OCI-LY1 (cell line): ENCODE measurements at regions not wholly inside any gene's neighbourhood (a gene's known extent, or its start where the extent isn't known, plus 50 kb on each side); places are given as distances from the start of the nearest gene placed in this dataset.

Experiments used
- H2AFZ ChIP-seq: fragments of 200-600 bp; sonication (generic), shearing (Covaris generic); 2 replicates; pipeline ENCODE4 v1.6.0; 2014; ENCODE audit warnings: antibody characterized with exemption, mild to moderate bottlenecking, low read length
- H3F3A ChIP-seq: fragments of 200-600 bp; sonication (generic), shearing (Covaris generic); 2 replicates; pipeline ENCODE4 v1.6.0; 2014; ENCODE audit warnings: mild to moderate bottlenecking, antibody characterized with exemption, low read length, moderate library complexity; ENCODE audit not compliant: insufficient read depth
- H3K27ac ChIP-seq: fragments of 200-600 bp; sonication (generic); 2 replicates; pipeline ENCODE4 v1.5.1; 2014; ENCODE audit warnings: low read length, mixed run types, mild to moderate bottlenecking, low read depth; ENCODE audit not compliant: poor library complexity, severe bottlenecking
- H3K27me3 ChIP-seq: fragments of 200-600 bp; sonication (generic); 2 replicates; pipeline ENCODE4 v1.6.0; 2014; ENCODE audit warnings: antibody characterized with exemption, mild to moderate bottlenecking, low read length, moderate library complexity; ENCODE audit not compliant: insufficient read depth
- H3K36me3 ChIP-seq: fragments of 200-600 bp; sonication (generic); 2 replicates; pipeline ENCODE4 v1.6.1; 2014; ENCODE audit warnings: mild to moderate bottlenecking, antibody characterized with exemption, low read length, moderate library complexity, mixed read lengths; ENCODE audit not compliant: insufficient read depth
- H3K4me1 ChIP-seq: fragments of 200-600 bp; sonication (generic); 2 replicates; pipeline ENCODE4 v1.5.1; 2014; ENCODE audit warnings: mild to moderate bottlenecking, low read length, moderate library complexity; ENCODE audit not compliant: insufficient read depth, severe bottlenecking
- H3K4me2 ChIP-seq: fragments of 200-600 bp; sonication (generic), shearing (Covaris generic); 2 replicates; pipeline ENCODE4 v1.6.1; 2014; ENCODE audit warnings: low read length
- H3K4me3 ChIP-seq: fragments of 200-600 bp; sonication (generic); 2 replicates; pipeline ENCODE4 v1.5.1; 2014; ENCODE audit warnings: low read length, low read depth, mild to moderate bottlenecking, mixed read lengths; ENCODE audit not compliant: poor library complexity, severe bottlenecking
- H3K79me2 ChIP-seq: fragments of 200-600 bp; shearing (Covaris generic); 2 replicates; pipeline ENCODE4 v1.6.1; 2016; ENCODE audit warnings: mixed run types, low read length, mixed read lengths; ENCODE audit not compliant: insufficient read depth
- H3K9ac ChIP-seq: fragments of 200-600 bp; sonication (generic), shearing (Covaris generic); 2 replicates; pipeline ENCODE4 v1.6.1; 2014; ENCODE audit warnings: mild to moderate bottlenecking, low read length, mixed read lengths
- H3K9me2 ChIP-seq: fragments of 200-600 bp; sonication (generic), shearing (Covaris generic); 2 replicates; pipeline ENCODE4 v1.6.1; 2014; ENCODE audit warnings: low read depth, mild to moderate bottlenecking, low read length, mixed read lengths
- H3K9me3 ChIP-seq: fragments of 200-600 bp; shearing (Covaris generic); 2 replicates; pipeline ENCODE4 v1.6.1; 2014; ENCODE audit warnings: low read length, mixed read lengths
- H4K20me1 ChIP-seq: fragments of 200-600 bp; sonication (generic), shearing (Covaris generic); 2 replicates; pipeline ENCODE4 v1.6.0; 2016; ENCODE audit warnings: mild to moderate bottlenecking, low read length; ENCODE audit not compliant: insufficient read depth
- EZH2 ChIP-seq: fragments of 200-600 bp; sonication (generic), shearing (Covaris generic); IDR thresholded peaks from 2 replicates; pipeline ENCODE4 v1.8.0; 2017; ENCODE audit warnings: borderline replicate concordance, mixed run types, mild to moderate bottlenecking, antibody characterized with exemption, low read length, moderate library complexity, mixed read lengths
- TF ChIP-seq, protein P1 (sequence below): fragments of 200-600 bp; sonication (generic), shearing (Covaris generic); IDR thresholded peaks from 2 replicates; pipeline ENCODE4 v1.5.1; 2017; ENCODE audit warnings: mild to moderate bottlenecking, antibody characterized with exemption, low read length, moderate library complexity, mixed read lengths

DNA sequence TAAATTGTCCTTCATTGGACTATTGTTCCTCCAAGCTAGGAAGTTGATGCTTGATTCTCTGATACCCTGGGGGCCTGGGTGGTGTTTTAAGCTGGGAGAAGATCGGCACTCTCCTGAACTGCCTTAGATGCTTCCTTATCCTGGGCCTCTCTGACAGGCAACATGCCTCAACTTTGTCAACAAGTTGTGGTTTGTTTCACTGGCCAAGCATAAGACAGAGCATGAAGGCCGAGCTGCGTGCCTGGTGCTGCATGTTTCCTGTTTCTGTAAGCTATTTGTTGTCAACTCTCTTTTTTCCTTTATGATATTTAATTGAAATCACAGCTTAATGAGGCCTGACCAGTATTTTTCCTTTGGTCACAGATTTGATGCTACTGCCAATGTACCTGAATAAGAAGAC is 187.6 kb upstream of the TNC start:
- no peaks in the 10 kb centered on the region for H3K4me1 ChIP-seq
- no peaks in the 10 kb centered on the region for H3K9me3 ChIP-seq
- H3K79me2 ChIP-seq = no peaks in the 10 kb centered on the region
- no peak overlapping the region for H3K9ac ChIP-seq
- no peaks in the 10 kb centered on the region for H3K9me2 ChIP-seq
- H3F3A ChIP-seq = no peaks in the 10 kb centered on the region
- no peaks in the 10 kb centered on the region for H4K20me1 ChIP-seq
- no peak overlapping the region for H2AFZ ChIP-seq
- H3K4me3 ChIP-seq = no peak overlapping the region
- no peak for TF ChIP-seq EZH2
- TF ChIP-seq, protein P1, sequence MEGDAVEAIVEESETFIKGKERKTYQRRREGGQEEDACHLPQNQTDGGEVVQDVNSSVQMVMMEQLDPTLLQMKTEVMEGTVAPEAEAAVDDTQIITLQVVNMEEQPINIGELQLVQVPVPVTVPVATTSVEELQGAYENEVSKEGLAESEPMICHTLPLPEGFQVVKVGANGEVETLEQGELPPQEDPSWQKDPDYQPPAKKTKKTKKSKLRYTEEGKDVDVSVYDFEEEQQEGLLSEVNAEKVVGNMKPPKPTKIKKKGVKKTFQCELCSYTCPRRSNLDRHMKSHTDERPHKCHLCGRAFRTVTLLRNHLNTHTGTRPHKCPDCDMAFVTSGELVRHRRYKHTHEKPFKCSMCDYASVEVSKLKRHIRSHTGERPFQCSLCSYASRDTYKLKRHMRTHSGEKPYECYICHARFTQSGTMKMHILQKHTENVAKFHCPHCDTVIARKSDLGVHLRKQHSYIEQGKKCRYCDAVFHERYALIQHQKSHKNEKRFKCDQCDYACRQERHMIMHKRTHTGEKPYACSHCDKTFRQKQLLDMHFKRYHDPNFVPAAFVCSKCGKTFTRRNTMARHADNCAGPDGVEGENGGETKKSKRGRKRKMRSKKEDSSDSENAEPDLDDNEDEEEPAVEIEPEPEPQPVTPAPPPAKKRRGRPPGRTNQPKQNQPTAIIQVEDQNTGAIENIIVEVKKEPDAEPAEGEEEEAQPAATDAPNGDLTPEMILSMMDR = no peak
- H3K27ac ChIP-seq = no peak overlapping the region
- no peak overlapping the region for H3K4me2 ChIP-seq
- H3K36me3 ChIP-seq = no peaks in the 10 kb centered on the region
- no peaks in the 10 kb centered on the region for H3K27me3 ChIP-seq

DNA sequence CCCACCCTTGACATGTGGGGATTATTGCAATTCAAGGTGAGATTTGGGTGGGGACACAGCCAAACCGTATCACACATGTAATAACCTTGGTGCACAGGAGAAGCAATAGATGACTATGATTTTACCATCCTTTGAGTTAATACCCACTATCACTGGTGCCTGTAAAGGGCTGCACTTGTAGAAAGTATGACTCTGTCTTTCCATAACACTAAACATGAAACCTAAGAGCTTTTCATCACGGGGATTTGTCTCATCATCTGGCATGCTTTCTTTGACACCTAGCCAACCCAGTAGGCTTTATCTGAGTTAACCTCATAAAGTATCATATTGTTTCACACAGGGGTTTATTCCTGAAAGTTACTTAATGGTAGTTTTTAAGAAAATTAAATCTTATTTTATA is 188.9 kb upstream of the TNC start:
- Histone ChIP-seq H3K9me3 (no peaks in the 10 kb centered on the region), H3K4me3 (no peak overlapping the region), H3K9me2 (no peaks in the 10 kb centered on the region), H3K36me3 (no peaks in the 10 kb centered on the region), H3K27me3 (no peaks in the 10 kb centered on the region), H3K4me1 (no peaks in the 10 kb centered on the region), H3K4me2 (no peak overlapping the region), H2AFZ (no peak overlapping the region), H3K9ac (no peak overlapping the region), H3K79me2 (no peaks in the 10 kb centered on the region), H3K27ac (no peak overlapping the region), H4K20me1 (no peaks in the 10 kb centered on the region), H3F3A (no peaks in the 10 kb centered on the region)
- TF ChIP-seq EZH2 = no peak
- TF ChIP-seq, protein P1 = no peak

DNA sequence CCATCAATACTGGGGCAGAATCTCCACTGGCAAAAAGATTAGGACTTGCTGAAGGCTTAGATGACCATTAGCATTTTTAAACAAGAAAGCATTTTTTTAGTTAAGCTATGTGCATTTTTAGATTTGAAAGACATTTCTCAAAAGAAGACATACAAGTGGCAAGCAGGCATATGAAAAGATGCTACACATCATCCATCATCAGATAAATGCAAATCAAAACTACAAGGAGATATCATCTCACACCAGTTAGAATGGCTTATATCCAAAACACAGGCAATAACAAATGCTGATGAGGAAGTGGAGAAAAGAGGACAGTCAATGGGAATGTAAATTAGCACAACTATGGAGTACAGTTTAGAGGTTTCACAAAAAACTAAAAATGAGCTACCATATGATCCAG is 195.6 kb upstream of the TNC start:
- no peaks in the 10 kb centered on the region for H3K79me2 ChIP-seq
- TF ChIP-seq, protein P1 = no peak
- TF ChIP-seq EZH2 = no peak
- H2AFZ ChIP-seq = no peak overlapping the region
- H3K9me3 ChIP-seq = no peaks in the 10 kb centered on the region
- H3K4me1 ChIP-seq = no peaks in the 10 kb centered on the region
- H4K20me1 ChIP-seq = no peaks in the 10 kb centered on the region
- H3K27me3 ChIP-seq = no peaks in the 10 kb centered on the region
- no peak overlapping the region for H3K4me2 ChIP-seq
- H3K9ac ChIP-seq = no peak overlapping the region
- H3K4me3 ChIP-seq = no peak overlapping the region
- H3K9me2 ChIP-seq = no peaks in the 10 kb centered on the region
- H3K27ac ChIP-seq = no peak overlapping the region
- no peaks in the 10 kb centered on the region for H3F3A ChIP-seq
- no peaks in the 10 kb centered on the region for H3K36me3 ChIP-seq
